Mesendoderm (in vitro differentiated cells): ENCODE measurements at regions not wholly inside any gene's neighbourhood (a gene's known extent, or its start where the extent isn't known, plus 50 kb on each side); places are given as distances from the start of the nearest gene placed in this dataset.

Experiments used
- DNase-seq: peaks from one replicate; pipeline ENCODE4 v3.0.0; 2013
- H2AK5ac ChIP-seq: 2 replicates; pipeline ENCODE4 v1.6.1; 2013; ENCODE audit warnings: low read length, inconsistent platforms
- H2BK120ac ChIP-seq: 2 replicates; pipeline ENCODE4 v1.6.1; 2013; ENCODE audit warnings: low read depth, mild to moderate bottlenecking, low read length, moderate library complexity, mixed read lengths
- H2BK15ac ChIP-seq: replicated peaks from 2 replicates; pipeline ENCODE4 v1.6.1; 2013; ENCODE audit warnings: low read depth, mild to moderate bottlenecking, moderate library complexity
- H2BK5ac ChIP-seq: 2 replicates; pipeline ENCODE4 v1.6.1; 2013; ENCODE audit warnings: low read length, inconsistent platforms
- H3K18ac ChIP-seq: 2 replicates; pipeline ENCODE4 v1.6.1; 2013; ENCODE audit warnings: mild to moderate bottlenecking, low read length, mixed read lengths
- H3K23ac ChIP-seq: one replicate; pipeline ENCODE4 v1.6.1; 2013; ENCODE audit warnings: low read length
- H3K27ac ChIP-seq: 2 replicates; pipeline ENCODE4 v1.5.1; 2013; ENCODE audit warnings: low read depth, mild to moderate bottlenecking, inconsistent platforms, low read length, moderate library complexity
- H3K27me3 ChIP-seq: 2 replicates; pipeline ENCODE4 v1.6.1; 2013; ENCODE audit warnings: low read length, control low read depth, mild to moderate bottlenecking, inconsistent platforms; ENCODE audit not compliant: insufficient read depth, poor library complexity
- H3K36me3 ChIP-seq: 2 replicates; pipeline ENCODE4 v1.6.1; 2013; ENCODE audit warnings: low read length, inconsistent platforms; ENCODE audit not compliant: control insufficient read depth, insufficient read depth
- H3K4ac ChIP-seq: one replicate; pipeline ENCODE4 v1.6.1; 2013; ENCODE audit warnings: low read depth, mild to moderate bottlenecking, low read length, moderate library complexity
- H3K4me1 ChIP-seq: 2 replicates; pipeline ENCODE4 v1.6.1; 2013; ENCODE audit warnings: low read depth, low read length, inconsistent platforms; ENCODE audit not compliant: control insufficient read depth
- H3K4me2 ChIP-seq: 2 replicates; pipeline ENCODE4 v1.6.1; 2013; ENCODE audit warnings: low read length
- H3K4me3 ChIP-seq: 2 replicates; pipeline ENCODE4 v1.5.1; 2013; ENCODE audit warnings: mild to moderate bottlenecking, low read length
- H3K56ac ChIP-seq: one replicate; pipeline ENCODE4 v1.6.1; 2013; ENCODE audit warnings: low read length
- H3K79me1 ChIP-seq: 2 replicates; pipeline ENCODE4 v1.6.1; 2013; ENCODE audit warnings: low read length, inconsistent platforms
- H3K79me2 ChIP-seq: 2 replicates; pipeline ENCODE4 v1.6.1; 2013; ENCODE audit warnings: mild to moderate bottlenecking, low read length; ENCODE audit not compliant: control insufficient read depth, insufficient read depth
- H3K9ac ChIP-seq: 2 replicates; pipeline ENCODE4 v1.6.1; 2013; ENCODE audit warnings: low read length, inconsistent platforms
- H4K5ac ChIP-seq: one replicate; pipeline ENCODE4 v1.6.1; 2013; ENCODE audit warnings: low read length
- H4K8ac ChIP-seq: one replicate; pipeline ENCODE4 v1.6.1; 2013; ENCODE audit warnings: low read depth, mild to moderate bottlenecking, control low read depth, low read length, moderate library complexity
- WGBS: extraction: QIAGEN DNeasy Blood & Tissue Kit; methylation state at CpG from one replicate; pipeline ENCODE4 v1.1.7; 2013; ENCODE audit warnings: low lambda C conversion rate, missing lambda C conversion rate; ENCODE audit not compliant: insufficient coverage; ENCODE audit errors: extremely low coverage; 5-methylcytosine and 5-hydroxymethylcytosine counted together

DNA sequence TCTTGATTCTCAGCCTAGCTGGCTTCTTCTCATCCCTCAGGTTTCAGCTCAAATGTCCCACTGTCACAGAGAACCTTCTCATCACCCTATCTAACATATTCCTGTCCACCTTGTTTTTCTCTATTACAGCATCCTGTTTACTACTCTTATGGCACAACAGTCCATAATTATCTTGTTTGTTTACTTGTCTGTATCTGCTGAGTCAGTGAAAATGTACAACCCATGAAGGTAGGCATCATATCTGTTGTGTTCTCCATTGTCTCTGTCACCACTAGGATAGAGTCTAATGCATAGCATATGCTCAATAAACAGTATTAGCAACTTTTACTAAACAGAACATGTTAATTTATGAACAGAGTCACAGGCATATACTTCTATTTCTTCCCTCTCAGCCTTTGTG, 261.7 kb downstream of the ETAA1 start:
- Histone ChIP-seq H3K18ac (no peak overlapping the region), H3K9ac (no peak overlapping the region), H3K4me1 (no peaks in the 10 kb centered on the region), H3K23ac (no peak overlapping the region), H2BK15ac (no peak overlapping the region), H4K8ac (no peak overlapping the region), H3K27me3 (no peaks in the 10 kb centered on the region), H3K36me3 (no peaks in the 10 kb centered on the region), H3K79me1 (no peaks in the 10 kb centered on the region), H3K79me2 (no peaks in the 10 kb centered on the region), H2AK5ac (no peak overlapping the region), H4K5ac (no peak overlapping the region), H3K27ac (no peak overlapping the region), H3K4me2 (no peak overlapping the region), H3K4me3 (no peak overlapping the region), H2BK120ac (no peak overlapping the region), H2BK5ac (no peak overlapping the region), H3K56ac (no peak overlapping the region), H3K4ac (no peak overlapping the region)
- no peak for DNase-seq

DNA sequence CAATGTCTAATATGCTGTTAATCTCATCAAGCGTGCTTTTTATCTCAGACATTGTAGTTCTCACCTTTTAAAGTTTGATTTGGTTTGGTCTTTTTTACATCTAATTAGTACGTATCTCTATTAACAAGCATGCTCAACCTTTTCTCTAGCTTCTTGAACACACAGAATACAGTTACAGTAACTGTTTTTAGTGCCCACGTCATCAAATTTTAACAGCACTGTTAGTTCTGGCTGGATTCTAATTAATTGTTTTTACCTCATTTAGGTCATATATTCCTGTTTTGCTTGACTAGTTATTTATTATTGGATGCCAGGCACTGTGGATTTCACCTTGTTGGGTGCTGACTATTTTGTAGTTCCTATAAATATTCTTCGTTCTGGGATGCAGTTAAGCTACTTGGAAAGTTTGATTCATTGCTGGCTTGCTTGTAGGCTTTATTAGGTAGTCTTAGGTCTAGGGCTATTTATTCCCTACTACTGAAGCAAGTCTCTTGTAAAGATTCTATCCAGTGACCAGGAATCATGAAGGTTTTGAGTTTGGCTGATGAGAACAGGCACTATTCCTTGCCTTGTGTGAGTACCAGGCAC, 263.0 kb downstream of the ETAA1 start:
- Histone ChIP-seq H3K56ac (no peak overlapping the region), H4K8ac (no peak overlapping the region), H3K9ac (no peak overlapping the region), H3K23ac (no peak overlapping the region), H3K27ac (no peak overlapping the region), H2AK5ac (no peak overlapping the region), H3K18ac (no peak overlapping the region), H3K36me3 (no peaks in the 10 kb centered on the region), H4K5ac (no peak overlapping the region), H2BK5ac (no peak overlapping the region), H3K4me2 (no peak overlapping the region), H3K4me3 (no peak overlapping the region), H3K79me2 (no peaks in the 10 kb centered on the region), H3K27me3 (no peaks in the 10 kb centered on the region), H3K79me1 (no peaks in the 10 kb centered on the region), H3K4ac (no peak overlapping the region), H2BK15ac (no peak overlapping the region), H2BK120ac (no peak overlapping the region), H3K4me1 (no peaks in the 10 kb centered on the region)
- no CpG with 5 or more reads among the region's 4 CpGs for WGBS
- DNase-seq, result no peak

DNA sequence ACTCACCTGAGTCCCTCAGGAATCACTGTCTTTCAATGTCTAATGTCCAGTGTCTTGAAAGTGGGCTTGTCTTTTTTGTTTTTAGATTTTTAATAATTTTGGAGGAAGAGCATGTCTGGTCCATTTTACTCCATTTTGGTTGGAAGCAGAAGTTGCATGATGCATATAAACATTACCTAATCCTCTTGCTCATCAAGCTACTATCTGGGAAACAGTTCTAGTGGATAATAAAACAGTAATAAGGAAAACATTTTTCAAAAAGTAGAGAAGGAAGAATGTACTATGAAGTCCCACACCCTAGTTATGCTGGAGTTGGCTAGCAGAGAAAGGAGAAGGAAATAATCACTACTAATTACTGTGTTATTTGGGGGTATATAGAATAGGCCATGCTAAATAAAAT, 263.7 kb downstream of the ETAA1 start:
- Histone ChIP-seq H3K79me1 (no peaks in the 10 kb centered on the region), H3K9ac (no peak overlapping the region), H3K4ac (no peak overlapping the region), H2BK120ac (no peak overlapping the region), H3K4me2 (no peak overlapping the region), H3K36me3 (no peaks in the 10 kb centered on the region), H3K56ac (no peak overlapping the region), H3K18ac (no peak overlapping the region), H4K8ac (no peak overlapping the region), H2BK5ac (no peak overlapping the region), H3K4me1 (no peaks in the 10 kb centered on the region), H4K5ac (no peak overlapping the region), H3K27ac (no peak overlapping the region), H3K27me3 (no peaks in the 10 kb centered on the region), H2BK15ac (no peak overlapping the region), H2AK5ac (no peak overlapping the region), H3K23ac (no peak overlapping the region), H3K79me2 (no peaks in the 10 kb centered on the region), H3K4me3 (no peak overlapping the region)
- no peak for DNase-seq

DNA sequence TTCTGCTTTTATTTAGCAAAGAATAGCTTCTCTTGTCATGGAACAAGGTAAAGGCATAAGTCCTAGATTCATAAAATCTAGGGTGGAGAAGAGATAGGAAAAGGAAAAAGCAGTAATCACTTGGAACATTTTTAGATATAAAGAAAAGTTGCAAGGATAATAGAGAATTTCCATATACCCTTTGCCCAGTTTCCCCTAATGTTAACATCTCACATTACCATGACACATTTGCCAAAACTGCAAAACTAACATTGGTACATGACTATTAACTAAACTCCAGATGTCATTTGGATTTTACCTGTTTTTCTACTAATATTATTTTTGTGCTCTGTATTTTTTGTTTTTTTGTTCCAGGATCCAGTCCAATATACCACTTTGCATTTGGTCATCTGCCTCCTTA, 265.1 kb downstream of the ETAA1 start:
- Histone ChIP-seq H2BK120ac (no peak overlapping the region), H3K36me3 (no peaks in the 10 kb centered on the region), H2BK15ac (no peak overlapping the region), H2BK5ac (no peak overlapping the region), H3K9ac (no peak overlapping the region), H3K4me1 (no peaks in the 10 kb centered on the region), H2AK5ac (no peak overlapping the region), H4K5ac (no peak overlapping the region), H3K27ac (no peak overlapping the region), H3K18ac (no peak overlapping the region), H3K79me2 (no peaks in the 10 kb centered on the region), H3K4me2 (no peak overlapping the region), H3K79me1 (no peaks in the 10 kb centered on the region), H3K4me3 (no peak overlapping the region), H3K56ac (no peak overlapping the region), H3K4ac (no peak overlapping the region), H3K27me3 (no peaks in the 10 kb centered on the region), H4K8ac (no peak overlapping the region), H3K23ac (no peak overlapping the region)
- no peak for DNase-seq

DNA sequence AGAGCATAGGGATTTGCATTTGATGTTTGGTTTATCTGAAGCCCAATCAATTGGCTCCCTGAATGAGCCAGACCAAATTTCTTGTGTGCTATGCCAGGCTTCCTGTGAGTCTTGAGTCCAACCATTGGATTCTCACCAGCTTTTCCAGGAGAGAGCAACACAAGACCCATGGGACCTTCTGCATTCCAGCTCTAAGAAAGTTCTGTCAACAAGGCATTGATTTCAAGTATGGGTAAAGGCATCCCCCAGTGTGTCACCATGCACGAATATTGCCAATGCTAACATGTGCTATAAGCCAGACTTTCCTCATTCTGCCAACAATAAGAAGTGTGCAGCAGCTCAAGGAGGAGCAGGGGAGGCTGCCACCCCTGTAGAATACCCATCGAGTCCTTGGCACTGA, 266.6 kb downstream of the ETAA1 start:
- H2BK15ac ChIP-seq, result no peak overlapping the region
- H4K8ac ChIP-seq, result no peak overlapping the region
- H2BK120ac ChIP-seq, result no peak overlapping the region
- no peak overlapping the region for H3K23ac ChIP-seq
- no peaks in the 10 kb centered on the region for H3K36me3 ChIP-seq
- H3K4me2 ChIP-seq, result no peak overlapping the region
- no peak overlapping the region for H4K5ac ChIP-seq
- no peaks in the 10 kb centered on the region for H3K4me1 ChIP-seq
- no peak overlapping the region for H3K27ac ChIP-seq
- H3K56ac ChIP-seq, result no peak overlapping the region
- H3K79me1 ChIP-seq, result no peaks in the 10 kb centered on the region
- no peak overlapping the region for H3K18ac ChIP-seq
- H2BK5ac ChIP-seq, result no peak overlapping the region
- no peaks in the 10 kb centered on the region for H3K27me3 ChIP-seq
- no peak overlapping the region for H2AK5ac ChIP-seq
- no peak overlapping the region for H3K4ac ChIP-seq
- no peaks in the 10 kb centered on the region for H3K79me2 ChIP-seq
- H3K9ac ChIP-seq, result no peak overlapping the region
- DNase-seq, result no peak
- H3K4me3 ChIP-seq, result no peak overlapping the region
- no CpG with 5 or more reads among the region's 2 CpGs for WGBS

DNA sequence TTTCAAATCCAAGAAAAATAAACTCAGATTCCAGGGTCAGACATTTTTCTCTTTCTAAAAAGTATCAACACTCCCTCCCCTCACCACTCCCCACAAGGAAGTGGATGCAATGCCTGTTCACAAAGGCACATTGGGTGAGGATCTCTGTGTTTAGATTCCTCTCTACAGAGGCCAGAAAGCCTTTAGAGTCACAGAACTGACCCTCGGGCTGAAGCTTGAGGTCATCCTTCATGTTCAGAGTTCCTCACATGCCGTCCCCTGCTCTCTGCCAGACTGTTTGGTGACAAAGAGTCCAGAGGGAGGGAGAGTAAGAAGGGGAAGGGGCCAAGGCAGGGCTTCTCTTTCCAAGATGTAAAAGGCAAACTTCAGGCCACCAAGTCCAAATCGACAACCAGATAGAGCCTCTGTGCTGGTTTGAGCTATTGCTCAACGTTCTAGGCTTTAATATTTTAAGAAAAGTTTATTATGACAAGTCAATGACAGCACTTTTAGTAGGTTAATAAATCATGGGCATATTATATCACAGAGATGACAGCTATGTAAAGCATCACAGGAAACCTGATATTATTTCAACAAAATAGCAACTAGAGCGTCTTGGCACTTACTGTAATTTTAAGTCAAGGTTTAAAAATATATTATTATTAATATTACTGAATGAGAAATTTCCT, 269.4 kb downstream of the ETAA1 start:
- Histone ChIP-seq H2AK5ac (no peak overlapping the region), H3K18ac (no peak overlapping the region), H3K36me3 (no peaks in the 10 kb centered on the region), H3K9ac (no peak overlapping the region), H3K4me2 (no peak overlapping the region), H3K27ac (no peak overlapping the region), H4K8ac (no peak overlapping the region), H2BK5ac (no peak overlapping the region), H3K4me3 (no peak overlapping the region), H2BK15ac (no peak overlapping the region), H2BK120ac (no peak overlapping the region), H3K79me2 (no peaks in the 10 kb centered on the region), H3K4me1 (no peaks in the 10 kb centered on the region), H3K79me1 (no peaks in the 10 kb centered on the region), H3K56ac (no peak overlapping the region), H3K23ac (no peak overlapping the region), H4K5ac (no peak overlapping the region), H3K4ac (no peak overlapping the region), H3K27me3 (no peaks in the 10 kb centered on the region)
- no peak for DNase-seq
- WGBS, result no CpG with 5 or more reads among the region's 5 CpGs
